Naive thymus-derived CD8-positive, alpha-beta T cell (primary cell): ENCODE measurements at regions not wholly inside any gene's neighbourhood (a gene's known extent, or its start where the extent isn't known, plus 50 kb on each side); places are given as distances from the start of the nearest gene placed in this dataset.

Experiments used
- ATAC-seq, 2 donors: fragments of 150-1000 bp; cut with Tn5 transposase in 1 of 2; sonication (Bioruptor Pico), chemical (Tn5 transposase) in 1 of 2; 1 replicate in 1 of 2; 2 replicates in 1 of 2; pipeline ENCODE4 v1.10.0; 2021; ENCODE audit warnings: mild to moderate bottlenecking in 2 of 2, moderate library complexity in 2 of 2
- POLR2A ChIA-PET: fragments of 350-600 bp; sonication (Branson Sonifier 250); formaldehyde crosslinking; loops from one replicate; lab custom pipeline; 2021; ENCODE audit warnings: antibody characterized with exemption; lab: Charles Lee
- DNase-seq, 10 donors: peaks; one replicate each; pipeline versions ENCODE4 v3.0.0 to v3.0.0-alpha.2; 2020 to 2022
- H3K27ac Mint-ChIP-seq, 10 donors: one replicate each; pipeline ENCODE4 v1.8.0; 2020 to 2022; ENCODE audit warnings: mild to moderate bottlenecking in 10 of 10, mixed read lengths in 10 of 10, moderate library complexity in 4 of 10, inconsistent platforms in 1 of 10
- H3K27me3 Mint-ChIP-seq, 5 donors: one replicate each; pipeline ENCODE4 v1.8.0; 2021 to 2022; ENCODE audit warnings: mixed read lengths in 5 of 5
- H3K36me3 Mint-ChIP-seq, 3 donors: one replicate each; pipeline ENCODE4 v1.8.0; 2020 to 2022; ENCODE audit warnings: mixed read lengths in 3 of 3, mild to moderate bottlenecking in 2 of 3, inconsistent platforms in 1 of 3
- H3K4me1 Mint-ChIP-seq, 4 donors: one replicate each; pipeline ENCODE4 v1.8.0; 2021 to 2022; ENCODE audit warnings: mixed read lengths in 4 of 4
- H3K4me3 Mint-ChIP-seq, 10 donors: one replicate each; pipeline ENCODE4 v1.8.0; 2020 to 2022; ENCODE audit warnings: mild to moderate bottlenecking in 10 of 10, mixed read lengths in 10 of 10, moderate library complexity in 6 of 10, inconsistent platforms in 1 of 10
- H3K9me3 Mint-ChIP-seq, 9 donors: one replicate each; pipeline ENCODE4 v1.8.0; 2020 to 2022; ENCODE audit warnings: mixed read lengths in 9 of 9, mild to moderate bottlenecking in 3 of 9, inconsistent platforms in 1 of 9, moderate library complexity in 1 of 9

DNA sequence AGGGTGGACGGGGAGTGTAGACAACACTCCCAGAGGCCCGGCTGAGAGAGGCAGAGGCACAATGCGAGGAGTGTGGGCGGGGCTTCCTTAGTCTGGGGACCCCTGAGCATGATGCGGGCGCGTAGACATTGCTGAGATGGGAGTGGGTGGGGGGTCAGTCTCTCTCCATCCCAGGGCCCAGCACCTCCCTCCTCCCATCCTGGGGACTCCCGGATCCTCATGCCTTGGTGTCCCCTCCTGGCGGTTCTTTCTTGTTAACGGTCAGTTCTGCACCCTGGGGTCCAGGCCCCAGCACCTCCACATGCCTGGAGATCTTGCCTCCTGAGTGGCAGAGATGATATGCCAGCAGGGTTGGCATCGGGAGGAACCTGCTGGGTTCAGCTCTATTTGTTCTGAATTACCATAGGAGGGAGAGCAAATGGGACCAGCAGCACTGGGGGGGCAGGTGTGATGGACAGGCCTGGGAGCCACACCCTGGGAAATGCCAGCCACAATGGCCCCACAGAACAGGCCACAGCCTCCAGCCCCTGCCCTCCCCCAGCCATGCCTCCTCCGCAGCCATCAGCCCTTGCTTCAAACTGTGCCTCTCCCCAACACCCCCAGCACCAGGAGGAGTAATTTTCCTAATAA is 55.7 kb downstream of the RTL6 start:
- peak in 1 of 10 donors; percentile 16 for DNase-seq
- peaks cover 0 to 8% (median 3%) of the 10 kb centered on the region in 9 donors for H3K9me3 Mint-ChIP-seq
- POLR2A ChIA-PET = no interaction called here
- peaks cover 0 to 5% (median 2%) of the 10 kb centered on the region in 4 donors for H3K4me1 Mint-ChIP-seq
- no peak overlapping the region for H3K4me3 Mint-ChIP-seq
- ATAC-seq = no peak
- H3K27me3 Mint-ChIP-seq = no peaks in the 10 kb centered on the region
- peak overlapping the region in 2 of 10 donors; percentile 29 to 34 for H3K27ac Mint-ChIP-seq
- no peaks in the 10 kb centered on the region for H3K36me3 Mint-ChIP-seq

DNA sequence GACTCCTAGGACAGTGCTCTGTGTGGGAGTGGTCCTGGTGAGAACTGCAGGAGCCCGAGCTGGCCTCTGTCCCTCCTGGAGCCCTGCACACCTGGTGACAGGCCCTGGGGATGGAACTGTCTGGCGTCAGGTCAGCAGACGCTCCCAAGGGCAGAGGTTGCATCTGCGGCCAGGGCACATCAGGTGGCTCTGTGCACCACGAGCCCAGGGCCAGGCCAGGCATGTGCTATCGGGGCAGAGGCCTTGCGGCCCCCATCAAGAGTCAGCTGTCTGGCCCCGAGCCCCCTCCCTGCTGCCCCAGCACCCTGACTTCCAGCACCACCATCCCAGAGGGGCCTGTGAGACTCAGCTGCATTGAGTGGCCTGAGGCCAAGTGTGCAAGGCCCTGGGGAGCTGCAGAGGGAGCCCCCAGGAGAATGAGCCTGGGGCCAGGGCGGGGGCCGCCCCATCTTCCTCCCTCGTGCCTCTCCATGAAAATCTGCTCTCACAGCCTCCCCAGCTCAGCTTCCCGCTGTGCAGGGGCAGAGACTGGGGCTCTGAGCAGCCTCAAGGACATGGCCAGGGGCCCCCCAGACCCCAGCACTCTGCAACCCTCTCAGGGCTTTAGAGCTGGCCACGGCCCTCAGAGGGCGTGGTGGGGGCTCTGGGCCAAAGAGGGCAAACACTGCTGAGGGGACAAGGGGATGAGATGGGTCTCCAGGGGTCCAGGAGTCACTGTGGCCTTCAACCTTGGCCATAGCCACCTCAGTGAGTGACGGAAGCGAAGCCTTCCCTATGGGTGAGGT is 56.4 kb downstream of the RTL6 start:
- peak overlapping the region in 1 of 10 donors; percentile 34 for H3K27ac Mint-ChIP-seq
- peak in 1 of 10 donors; percentile 50 for DNase-seq
- no peak for ATAC-seq
- H3K9me3 Mint-ChIP-seq = peaks cover 0 to 5% (median 3%) of the 10 kb centered on the region in 9 donors
- peaks cover 0 to 6% (median 3%) of the 10 kb centered on the region in 4 donors for H3K4me1 Mint-ChIP-seq
- POLR2A ChIA-PET = no interaction called here
- no peak overlapping the region for H3K4me3 Mint-ChIP-seq
- no peaks in the 10 kb centered on the region for H3K36me3 Mint-ChIP-seq
- peaks cover 0 to 3% (median 0%) of the 10 kb centered on the region in 5 donors for H3K27me3 Mint-ChIP-seq

- Mint-ChIP-seq H3K9me3 (peaks cover 0 to 2% (median 0%) of the 10 kb centered on the region in 9 donors), H3K4me1 (peaks cover 0 to 6% (median 3%) of the 10 kb centered on the region in 4 donors), H3K36me3 (no peaks in the 10 kb centered on the region), H3K27ac (no peak overlapping the region), H3K27me3 (peaks cover 0 to 3% (median 0%) of the 10 kb centered on the region in 5 donors), H3K4me3 (no peak overlapping the region)
- ATAC-seq = no peak
- POLR2A ChIA-PET = no interaction called here
- DNase-seq = peak in 1 of 10 donors; percentile 30
Measured at GRCh38 chr22:44440224-44441160, 57.5 kb downstream of the RTL6 start.

- POLR2A ChIA-PET = no interaction called here
- no peaks in the 10 kb centered on the region for H3K9me3 Mint-ChIP-seq
- peak in 1 of 10 donors; percentile 59 for DNase-seq
Measured at GRCh38 chr22:44439356-44440223, 58.4 kb downstream of the RTL6 start.

GRCh38 chr22:44438481-44439131 is 59.4 kb downstream of the RTL6 start:
- Mint-ChIP-seq H3K27me3 (peaks cover 0 to 3% (median 0%) of the 10 kb centered on the region in 5 donors), H3K4me3 (no peak overlapping the region), H3K9me3 (no peaks in the 10 kb centered on the region), H3K36me3 (no peaks in the 10 kb centered on the region), H3K4me1 (peaks cover 0 to 6% (median 3%) of the 10 kb centered on the region in 4 donors), H3K27ac (peak overlapping the region in 2 of 10 donors; percentile 21 to 61)
- DNase-seq (peak in 1 of 10 donors; percentile 38), ATAC-seq (no peak)
- POLR2A ChIA-PET = no interaction called here

More at GRCh38 chr22:44439356-44440223, 58.4 kb downstream of the RTL6 start:
- H3K4me1 Mint-ChIP-seq = peaks cover 0 to 6% (median 3%) of the 10 kb centered on the region in 4 donors
- ATAC-seq = no peak
- H3K4me3 Mint-ChIP-seq = no peak overlapping the region
- no peaks in the 10 kb centered on the region for H3K36me3 Mint-ChIP-seq
- H3K27ac Mint-ChIP-seq = peak overlapping the region in 2 of 10 donors; percentile 29 to 70
- peaks cover 0 to 3% (median 0%) of the 10 kb centered on the region in 5 donors for H3K27me3 Mint-ChIP-seq

DNA sequence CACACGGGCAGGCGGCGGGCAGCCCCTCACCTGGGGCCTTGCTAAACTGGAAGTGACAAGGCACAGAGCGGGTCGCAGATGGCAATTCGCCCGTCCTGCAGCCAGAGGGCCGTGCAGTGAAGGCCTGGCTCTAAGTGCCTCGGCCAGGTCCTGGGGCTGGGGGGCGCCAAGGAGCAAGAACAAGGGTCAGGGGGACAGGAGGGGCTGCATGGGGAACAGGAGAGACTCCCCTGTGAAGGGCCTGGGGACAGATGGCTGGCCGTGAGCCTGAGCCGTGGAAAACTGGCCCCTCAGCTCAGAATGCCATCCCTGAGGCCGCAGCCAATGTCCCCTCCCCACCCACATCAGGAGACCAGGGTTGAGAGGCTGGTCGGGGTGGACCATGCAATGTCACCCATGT is 60.0 kb downstream of the RTL6 start:
- no peak overlapping the region for H3K4me3 Mint-ChIP-seq
- H3K4me1 Mint-ChIP-seq = peaks cover 0 to 5% (median 2%) of the 10 kb centered on the region in 4 donors
- ATAC-seq (no peak), DNase-seq (no peak)
- no peaks in the 10 kb centered on the region for H3K36me3 Mint-ChIP-seq
- H3K9me3 Mint-ChIP-seq = no peaks in the 10 kb centered on the region
- H3K27ac Mint-ChIP-seq = no peak overlapping the region
- H3K27me3 Mint-ChIP-seq = peaks cover 0 to 3% (median 0%) of the 10 kb centered on the region in 5 donors
- POLR2A ChIA-PET = no interaction called here

DNA sequence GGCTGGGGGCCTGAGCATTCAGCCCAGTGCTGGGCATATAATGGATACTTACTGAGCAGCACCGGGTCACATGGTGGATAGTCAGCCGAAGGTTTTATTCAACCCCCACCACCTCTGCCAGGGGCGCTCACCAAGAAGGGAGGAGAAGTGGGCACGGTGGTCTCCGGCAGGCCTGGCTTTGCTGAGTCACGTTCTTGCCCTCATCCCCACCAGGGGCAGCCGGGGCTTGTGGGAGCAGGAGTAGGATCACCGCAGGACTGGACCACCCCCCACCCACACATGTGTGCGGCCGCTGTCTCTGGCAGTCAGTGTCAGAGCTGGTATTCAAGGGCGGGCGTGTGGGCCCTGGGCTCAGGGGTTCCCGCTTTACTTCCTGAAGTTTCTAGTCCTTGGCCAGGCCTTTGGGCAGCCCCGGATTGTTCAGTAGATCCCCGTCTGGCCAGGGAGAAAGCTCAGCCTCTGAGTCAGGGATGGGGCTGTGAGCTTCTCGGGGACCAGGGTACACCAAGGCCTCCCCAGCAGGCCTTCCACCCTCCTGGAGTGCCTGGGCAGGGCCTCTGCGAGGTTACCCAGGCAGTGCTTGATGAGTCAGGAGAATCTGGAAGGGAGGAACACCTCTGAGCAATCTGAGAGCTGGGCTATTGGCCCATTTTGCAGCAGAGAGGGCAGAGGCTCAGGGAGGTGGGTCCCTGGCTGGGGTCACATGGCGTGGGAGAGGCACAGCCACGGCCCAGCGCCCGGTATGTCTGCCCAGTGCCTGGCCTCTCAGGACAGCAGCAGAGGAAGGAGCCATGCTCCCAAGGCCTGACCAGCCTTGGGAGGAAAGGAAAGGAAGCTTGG is 60.6 kb downstream of the RTL6 start:
- Mint-ChIP-seq H3K9me3 (no peaks in the 10 kb centered on the region), H3K27me3 (peaks cover 0 to 3% (median 0%) of the 10 kb centered on the region in 5 donors), H3K4me3 (no peak overlapping the region), H3K4me1 (peaks cover 0 to 5% (median 1%) of the 10 kb centered on the region in 4 donors), H3K36me3 (no peaks in the 10 kb centered on the region), H3K27ac (peak overlapping the region in 1 of 10 donors; percentile 31)
- ATAC-seq (no peak), DNase-seq (peak in 1 of 10 donors; percentile 15)
- POLR2A ChIA-PET = no interaction called here

GRCh38 chr22:44436736-44437135 is 61.3 kb downstream of the RTL6 start:
- DNase-seq (no peak), ATAC-seq (no peak)
- no peaks in the 10 kb centered on the region for H3K9me3 Mint-ChIP-seq
- POLR2A ChIA-PET = no interaction called here
- peaks cover 0 to 3% (median 0%) of the 10 kb centered on the region in 5 donors for H3K27me3 Mint-ChIP-seq
- H3K36me3 Mint-ChIP-seq = no peaks in the 10 kb centered on the region
- no peak overlapping the region for H3K4me3 Mint-ChIP-seq
- peaks cover 0 to 5% (median 1%) of the 10 kb centered on the region in 4 donors for H3K4me1 Mint-ChIP-seq
- peak overlapping the region in 2 of 10 donors; percentile 31 to 32 for H3K27ac Mint-ChIP-seq

- peaks cover 0 to 3% (median 0%) of the 10 kb centered on the region in 5 donors for H3K27me3 Mint-ChIP-seq
- POLR2A ChIA-PET = interaction anchor here (0.6 kb wide), 1 partner anchor 76 kb away, joined by 3 read pairs; no protein-coding TSS in a partner anchor
- no peak overlapping the region for H3K4me3 Mint-ChIP-seq
- ATAC-seq (no peak), DNase-seq (no peak)
- no peaks in the 10 kb centered on the region for H3K9me3 Mint-ChIP-seq
- no peak overlapping the region for H3K27ac Mint-ChIP-seq
- no peaks in the 10 kb centered on the region for H3K36me3 Mint-ChIP-seq
- H3K4me1 Mint-ChIP-seq = no peaks in the 10 kb centered on the region
Measured at GRCh38 chr22:44431256-44431655, 66.8 kb downstream of the RTL6 start.

- DNase-seq = peak in 1 of 10 donors; percentile 60
Measured at GRCh38 chr22:44430716-44431115, 67.3 kb downstream of the RTL6 start.

More at GRCh38 chr22:44430716-44431115, 67.3 kb downstream of the RTL6 start:
- POLR2A ChIA-PET = no interaction called here
- Mint-ChIP-seq H3K27me3 (peaks cover 0 to 3% (median 0%) of the 10 kb centered on the region in 5 donors), H3K9me3 (no peaks in the 10 kb centered on the region), H3K36me3 (no peaks in the 10 kb centered on the region), H3K27ac (no peak overlapping the region), H3K4me3 (no peak overlapping the region), H3K4me1 (no peaks in the 10 kb centered on the region)
- no peak for ATAC-seq
